K562 (cell line): ENCODE measurements at regions not wholly inside any gene's neighbourhood (a gene's known extent, or its start where the extent isn't known, plus 50 kb on each side); places are given as distances from the start of the nearest gene placed in this dataset.

Experiments
- ATAC-seq: fragments of 200-7000 bp; cut with Tn5 transposase; 3 replicates; pipeline ENCODE4 v1.9.1; 2020; ENCODE audit warnings: moderate library complexity
- BruUV-seq: library from RNA; stranded (reverse); fragments of 400-500 nt; replicated peaks from 2 replicates; lab custom pipeline; 2021; lab: Mats Ljungman, UMichigan
- CTCF ChIA-PET: fragments of 300-600 bp; formaldehyde crosslinking; extraction: SDS; loops from one replicate; lab custom pipeline; 2021; ENCODE audit warnings: low intra/inter-chr PET ratio; lab: Yijun Ruan, JAX
- POLR2A ChIA-PET: fragments of 300-600, 350-650 bp; sonication (Branson Sonifier 250); formaldehyde crosslinking; extraction: SDS; loops from one replicate; lab custom pipeline; 2021; ENCODE audit warnings: antibody characterized with exemption, inconsistent platforms; lab: Yijun Ruan, JAX
- DNase-seq, 4 experiments: peaks; one replicate each; pipeline versions ENCODE4 v3.0.0 to v3.0.0-alpha.2; 2011 to 2018; ENCODE audit warnings: low spot score in 3 of 4, mixed read lengths in 3 of 4; ENCODE audit errors: extremely low read depth in 1 of 4
- FAIRE-seq: peaks from 2 replicates; lab custom pipeline; 2011; peaks lifted over from hg19 to GRCh38; lab: Jason Lieb, UNC
- H2AFZ ChIP-seq: 2 replicates; pipeline ENCODE4 v1.6.0; 2011; ENCODE audit warnings: low read depth, low read length, control low read depth, inconsistent platforms
- H3K27ac ChIP-seq: fragments of 200-600 bp; 3 replicates; pipeline ENCODE4 v1.8.0; 2011; ENCODE audit warnings: low read depth, mild to moderate bottlenecking, control low read depth, inconsistent platforms, low read length, moderate library complexity, mixed read lengths; ENCODE audit errors: extremely low read depth
- H3K27me3 ChIP-seq, 2 experiments: fragments of 300-600 bp in 1 of 2; 2 replicates in 1 of 2; 3 replicates in 1 of 2; pipeline versions ENCODE4 v1.6.0 to v1.8.0; 2011; ENCODE audit warnings: inconsistent platforms in 2 of 2, low read length in 2 of 2, mild to moderate bottlenecking in 1 of 2, mixed read lengths in 1 of 2, moderate library complexity in 1 of 2; ENCODE audit not compliant: control insufficient read depth in 2 of 2, insufficient read depth in 2 of 2
- H3K36me3 ChIP-seq: fragments of 300-600 bp; 3 replicates; pipeline ENCODE4 v1.8.0; 2011; ENCODE audit warnings: mild to moderate bottlenecking, low read length, inconsistent platforms; ENCODE audit not compliant: control insufficient read depth, insufficient read depth
- H3K4me1 ChIP-seq, 2 experiments: fragments of 200-600 bp in 1 of 2; replicated peaks in 1 of 2; 2 replicates in 1 of 2; 3 replicates in 1 of 2; pipeline versions ENCODE4 v1.5.1 to v1.8.0; 2011; ENCODE audit warnings: inconsistent platforms in 2 of 2, low read length in 2 of 2, mild to moderate bottlenecking in 1 of 2, mixed read lengths in 1 of 2, moderate library complexity in 1 of 2; ENCODE audit not compliant: control insufficient read depth in 2 of 2, insufficient read depth in 2 of 2
- H3K4me2 ChIP-seq: 2 replicates; pipeline ENCODE4 v1.6.1; 2011; ENCODE audit warnings: low read length, control low read depth, inconsistent platforms, mixed read lengths; ENCODE audit not compliant: insufficient read depth
- H3K4me3 ChIP-seq: fragments of 200-600 bp; sonication (generic), shearing (Covaris generic); 2 replicates; pipeline ENCODE4 v1.5.1; 2016; ENCODE audit warnings: control low read depth, inconsistent platforms
- H3K79me2 ChIP-seq: fragments of 200-600 bp; 3 replicates; pipeline ENCODE4 v1.8.0; 2011; ENCODE audit warnings: low read length, inconsistent platforms; ENCODE audit not compliant: control insufficient read depth, insufficient read depth
- H3K9ac ChIP-seq, 2 experiments: 2 replicates each; pipeline versions ENCODE4 v1.6.0 to v1.6.1; 2011; ENCODE audit warnings: low read depth in 2 of 2, low read length in 2 of 2, control low read depth in 1 of 2, inconsistent platforms in 1 of 2, mild to moderate bottlenecking in 1 of 2, mixed read lengths in 1 of 2; ENCODE audit not compliant: insufficient read depth in 1 of 2
- H3K9me1 ChIP-seq: one replicate; pipeline ENCODE4 v1.6.0; 2011; ENCODE audit warnings: inconsistent platforms, mild to moderate bottlenecking, low read length, moderate library complexity; ENCODE audit not compliant: control insufficient read depth, insufficient read depth
- H3K9me3 ChIP-seq: replicated peaks from 2 replicates; pipeline ENCODE4 v1.5.1; 2011; ENCODE audit warnings: low read depth, low read length, inconsistent platforms; ENCODE audit not compliant: control insufficient read depth, insufficient read depth
- H4K20me1 ChIP-seq: replicated peaks from 2 replicates; pipeline ENCODE4 v1.6.1; 2011; ENCODE audit warnings: low read length, inconsistent platforms, mixed read lengths; ENCODE audit not compliant: control insufficient read depth, insufficient read depth
- KAT7 ChIP-seq: sonication (generic); formaldehyde crosslinking; IDR thresholded peaks from 2 replicates; pipeline ENCODE4 v1.8.0; 2022; ENCODE audit warnings: missing genetic modification reagents, mild to moderate bottlenecking, borderline replicate concordance
- RFX5 ChIP-seq: IDR thresholded peaks from 2 replicates; pipeline ENCODE4 v1.6.1; 2011; ENCODE audit warnings: low read depth, mild to moderate bottlenecking, improper control_type of control experiment, low read length
- SPI1 ChIP-seq: IDR thresholded peaks from 2 replicates; pipeline ENCODE4 v1.6.1; 2011; ENCODE audit warnings: low read depth, low read length, control low read depth, borderline replicate concordance
- TCF3 ChIP-seq: sonication (generic); formaldehyde crosslinking; IDR thresholded peaks from 2 replicates; pipeline ENCODE4 v1.4.0; 2020; ENCODE audit warnings: mild to moderate bottlenecking, missing genetic modification reagents
- ZFX ChIP-seq: sonication (generic); formaldehyde crosslinking; IDR thresholded peaks from 2 replicates; pipeline ENCODE4 v1.8.0; 2022; ENCODE audit warnings: mild to moderate bottlenecking, missing genetic modification reagents, moderate library complexity
- ZNF3 ChIP-seq: fragments of 250-450 bp; sonication (Bioruptor Pico); IDR thresholded peaks from 2 replicates; pipeline ENCODE4 v1.5.0; 2021; ENCODE audit warnings: mild to moderate bottlenecking, moderate library complexity
- ZNF316 ChIP-seq: fragments of 450-650 bp; IDR thresholded peaks from 2 replicates; pipeline ENCODE4 v1.6.1; 2016
- WGBS: fragments of 100-300 bp; shearing (Covaris generic); methylation state at CpG from one replicate; pipeline ENCODE4 v1.1.6; 2016; ENCODE audit warnings: low coverage, mixed read lengths; ENCODE audit not compliant: insufficient coverage; ENCODE audit errors: missing lambda C conversion rate; 5-methylcytosine and 5-hydroxymethylcytosine counted together
- in situ Hi-C: fragments of 300-500 bp; cut with MboI; formaldehyde crosslinking; loops from 4 replicates; pipeline ENCODE4 v1.15.0; 2018; ENCODE audit warnings: inconsistent platforms, mixed read lengths
- intact Hi-C: fragments of 100-400 bp; cut with micrococcal nuclease; formaldehyde crosslinking; loops from 2 replicates; pipeline ENCODE4 v1.14.2; 2022
- TF ChIP-seq, protein P1 (sequence below): fragments of 250-450 bp; sonication (Bioruptor Pico); IDR thresholded peaks from 2 replicates; pipeline ENCODE4 v1.4.0; 2020
- TF ChIP-seq, protein P2 (sequence below): fragments of 450-650 bp; conservative IDR thresholded peaks from 2 replicates; pipeline ENCODE4 v1.6.1; 2016; ENCODE audit warnings: missing genetic modification characterization, low read depth, mild to moderate bottlenecking, control low read depth, missing compliant biosample characterization
- TF ChIP-seq, protein P3 (sequence below), 2 experiments: IDR thresholded peaks in 1 of 2; conservative IDR thresholded peaks in 1 of 2; 2 replicates each; pipeline ENCODE4 v1.6.1; 2016; ENCODE audit warnings: low read depth in 2 of 2, mild to moderate bottlenecking in 1 of 2, missing compliant biosample characterization in 1 of 2, missing genetic modification characterization in 1 of 2, moderate library complexity in 1 of 2

DNA sequence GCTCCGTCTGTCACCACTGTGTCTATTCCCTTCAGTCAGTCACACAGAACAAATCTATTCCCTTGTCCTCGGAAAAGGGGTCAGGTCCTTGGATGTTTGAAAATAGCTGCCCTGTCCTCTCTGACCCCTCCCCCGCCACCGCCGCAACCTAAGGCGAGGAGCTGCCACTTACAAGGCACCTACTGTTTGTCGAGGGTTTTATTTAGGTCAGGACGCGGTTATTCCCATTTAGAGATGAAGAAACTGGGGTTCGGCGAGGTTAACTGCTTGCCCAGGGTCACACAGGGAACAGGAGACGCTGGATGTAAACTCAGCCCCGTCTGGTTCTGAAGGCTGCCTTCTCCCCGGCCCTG, 1468.1 kb downstream of the BRD1 start:
- Histone ChIP-seq H3K4me2 (no peak overlapping the region), H3K9ac (no peak overlapping the region), H3K79me2 (no peaks in the 10 kb centered on the region), H3K27me3 (no peaks in the 10 kb centered on the region; a peak in 1 of 5 replicates), H3K27ac (no peak overlapping the region), H3K36me3 (no peaks in the 10 kb centered on the region), H4K20me1 (no peaks in the 10 kb centered on the region), H3K4me3 (no peak overlapping the region), H3K9me3 (no peaks in the 10 kb centered on the region), H3K4me1 (no peaks in the 10 kb centered on the region), H2AFZ (no peak overlapping the region), H3K9me1 (no peaks in the 10 kb centered on the region)
- in situ Hi-C loops (no loop called here), intact Hi-C loops (no loop called here)
- FAIRE-seq (no peak), DNase-seq (no peak), ATAC-seq (no peak)
- WGBS = 3% methylated on average over 10 of the region's 14 CpGs
- BruUV-seq = no TSS peak
- TF ChIP-seq, protein P1, sequence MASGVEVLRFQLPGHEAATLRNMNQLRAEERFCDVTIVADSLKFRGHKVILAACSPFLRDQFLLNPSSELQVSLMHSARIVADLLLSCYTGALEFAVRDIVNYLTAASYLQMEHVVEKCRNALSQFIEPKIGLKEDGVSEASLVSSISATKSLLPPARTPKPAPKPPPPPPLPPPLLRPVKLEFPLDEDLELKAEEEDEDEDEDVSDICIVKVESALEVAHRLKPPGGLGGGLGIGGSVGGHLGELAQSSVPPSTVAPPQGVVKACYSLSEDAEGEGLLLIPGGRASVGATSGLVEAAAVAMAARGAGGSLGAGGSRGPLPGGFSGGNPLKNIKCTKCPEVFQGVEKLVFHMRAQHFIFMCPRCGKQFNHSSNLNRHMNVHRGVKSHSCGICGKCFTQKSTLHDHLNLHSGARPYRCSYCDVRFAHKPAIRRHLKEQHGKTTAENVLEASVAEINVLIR (CRISPR knock-in tag) = no peak
- ChIA-PET CTCF (no interaction called here), POLR2A (no interaction called here)

DNA sequence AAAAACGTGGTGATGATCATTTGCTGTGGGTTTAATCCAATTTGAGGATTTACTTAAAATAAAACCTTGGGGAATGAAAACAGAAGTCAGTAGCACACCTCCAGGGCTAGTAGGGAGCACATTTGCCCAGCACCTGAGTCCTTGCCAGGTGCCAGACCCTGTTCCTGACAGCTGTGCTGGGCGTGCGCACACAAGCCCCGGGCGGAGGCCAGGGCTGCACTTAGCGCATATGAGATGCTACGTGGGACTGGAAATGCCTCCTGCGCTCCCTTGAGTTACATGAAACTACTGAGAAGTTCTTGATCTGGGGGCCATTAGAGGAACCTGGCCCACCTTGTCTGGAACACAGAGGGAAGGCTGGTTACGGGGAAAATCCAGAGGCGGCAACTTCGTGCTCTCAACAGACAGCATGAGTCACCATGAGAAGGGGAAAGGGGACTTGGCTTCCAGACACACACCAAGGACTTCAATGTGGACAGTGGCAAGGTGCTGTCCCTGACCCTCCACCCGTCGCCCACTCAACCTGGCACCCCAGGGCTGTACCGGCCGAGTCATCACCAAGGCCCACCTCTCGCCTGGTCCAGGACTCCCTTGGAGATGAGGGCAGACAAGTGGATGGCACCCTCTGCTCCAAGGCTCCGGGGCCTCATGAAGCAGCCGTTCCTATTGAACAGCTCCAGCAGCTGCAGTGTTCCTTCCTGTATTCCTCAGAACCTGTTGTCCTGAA, 1468.6 kb downstream of the BRD1 start:
- WGBS = 0% methylated on average over 17 of the region's 18 CpGs
- no peaks in the 10 kb centered on the region for H3K79me2 ChIP-seq
- H2AFZ ChIP-seq = no peak overlapping the region
- no peaks in the 10 kb centered on the region for H4K20me1 ChIP-seq
- TF ChIP-seq SPI1 = no peak
- TF ChIP-seq, protein P2, sequence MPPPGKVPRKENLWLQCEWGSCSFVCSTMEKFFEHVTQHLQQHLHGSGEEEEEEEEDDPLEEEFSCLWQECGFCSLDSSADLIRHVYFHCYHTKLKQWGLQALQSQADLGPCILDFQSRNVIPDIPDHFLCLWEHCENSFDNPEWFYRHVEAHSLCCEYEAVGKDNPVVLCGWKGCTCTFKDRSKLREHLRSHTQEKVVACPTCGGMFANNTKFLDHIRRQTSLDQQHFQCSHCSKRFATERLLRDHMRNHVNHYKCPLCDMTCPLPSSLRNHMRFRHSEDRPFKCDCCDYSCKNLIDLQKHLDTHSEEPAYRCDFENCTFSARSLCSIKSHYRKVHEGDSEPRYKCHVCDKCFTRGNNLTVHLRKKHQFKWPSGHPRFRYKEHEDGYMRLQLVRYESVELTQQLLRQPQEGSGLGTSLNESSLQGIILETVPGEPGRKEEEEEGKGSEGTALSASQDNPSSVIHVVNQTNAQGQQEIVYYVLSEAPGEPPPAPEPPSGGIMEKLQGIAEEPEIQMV (tag) = no peak
- TF ChIP-seq KAT7 (CRISPR knock-in tag) = no peak
- no peak for TF ChIP-seq RFX5
- TF ChIP-seq ZNF3 (CRISPR knock-in tag) = no peak
- TF ChIP-seq, protein P3, sequence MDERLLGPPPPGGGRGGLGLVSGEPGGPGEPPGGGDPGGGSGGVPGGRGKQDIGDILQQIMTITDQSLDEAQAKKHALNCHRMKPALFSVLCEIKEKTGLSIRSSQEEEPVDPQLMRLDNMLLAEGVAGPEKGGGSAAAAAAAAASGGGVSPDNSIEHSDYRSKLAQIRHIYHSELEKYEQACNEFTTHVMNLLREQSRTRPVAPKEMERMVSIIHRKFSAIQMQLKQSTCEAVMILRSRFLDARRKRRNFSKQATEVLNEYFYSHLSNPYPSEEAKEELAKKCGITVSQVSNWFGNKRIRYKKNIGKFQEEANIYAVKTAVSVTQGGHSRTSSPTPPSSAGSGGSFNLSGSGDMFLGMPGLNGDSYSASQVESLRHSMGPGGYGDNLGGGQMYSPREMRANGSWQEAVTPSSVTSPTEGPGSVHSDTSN (CRISPR knock-in tag; IDR thresholded peaks at IDR 0.05; ENCODE audit: low read depth) = no peak
- TF ChIP-seq, protein P3 (tag; conservative IDR thresholded peaks at IDR 0.05; ENCODE audit: low read depth) = no peak
- TF ChIP-seq ZFX (CRISPR knock-in tag) = no peak
- TF ChIP-seq ZNF316 = no peak
- TF ChIP-seq TCF3 (CRISPR knock-in tag) = no peak
- no peak overlapping the region for H3K4me2 ChIP-seq
- no TSS peak for BruUV-seq
- ChIA-PET POLR2A (no interaction called here), CTCF (no interaction called here)
- H3K9ac ChIP-seq = no peak overlapping the region
- H3K4me3 ChIP-seq = no peak overlapping the region
- H3K9me1 ChIP-seq = no peaks in the 10 kb centered on the region
- no peaks in the 10 kb centered on the region for H3K36me3 ChIP-seq
- ATAC-seq = no peak
- no peaks in the 10 kb centered on the region for H3K9me3 ChIP-seq
- FAIRE-seq = no peak
- no peak overlapping the region for H3K27ac ChIP-seq
- in situ Hi-C loops (no loop called here), intact Hi-C loops (no loop called here)
- H3K27me3 ChIP-seq = no peaks in the 10 kb centered on the region; a peak in 1 of 5 replicates
- no peak for DNase-seq
- no peaks in the 10 kb centered on the region for H3K4me1 ChIP-seq
